Psoas muscle (tissue), 7 donors: ENCODE measurements at regions not wholly inside any gene's neighbourhood (a gene's known extent, or its start where the extent isn't known, plus 50 kb on each side); places are given as distances from the start of the nearest gene placed in this dataset.

Experiments
- ATAC-seq, 4 donors: fragments of 200-7000 bp; cut with Tn5 transposase; one replicate each; pipeline ENCODE4 v1.9.1; 2020; ENCODE audit warnings: moderate library complexity in 3 of 4, mild to moderate bottlenecking in 2 of 4
- DNase-seq, 2 donors: peaks; one replicate each; pipeline ENCODE4 v3.0.0-alpha.2; 2020
- H3K27ac ChIP-seq: fragments of 200-600 bp; one replicate; pipeline ENCODE4 v1.8.0; 2022
- H3K27me3 ChIP-seq, 3 donors: fragments of 200-600 bp in 1 of 3; one replicate each; pipeline versions ENCODE4 v1.6.1 to v1.8.0; 2013 to 2022; ENCODE audit warnings: low read length in 2 of 3, mild to moderate bottlenecking in 2 of 3, moderate library complexity in 1 of 3; ENCODE audit not compliant: insufficient read depth in 3 of 3
- H3K36me3 ChIP-seq, 2 donors: fragments of 200-600 bp in 1 of 2; one replicate each; pipeline versions ENCODE4 v1.6.1 to v1.8.0; 2013 to 2022; ENCODE audit warnings: low read depth in 1 of 2, mild to moderate bottlenecking in 1 of 2, moderate library complexity in 1 of 2; ENCODE audit not compliant: insufficient read depth in 1 of 2
- H3K4me1 ChIP-seq: fragments of 200-600 bp; one replicate; pipeline ENCODE4 v1.8.0; 2022
- H3K4me3 ChIP-seq: fragments of 200-600 bp; one replicate; pipeline ENCODE4 v1.8.0; 2022; ENCODE audit warnings: mild to moderate bottlenecking
- H3K9me3 ChIP-seq: fragments of 200-600 bp; one replicate; pipeline ENCODE4 v1.8.0; 2022
- CTCF ChIP-seq: fragments of 200-600 bp; IDR thresholded peaks from one replicate; pipeline ENCODE4 v1.8.0; 2022; ENCODE audit warnings: antibody characterized with exemption
- whole genome bisulfite sequencing, 3 donors: extraction: QIAGEN DNeasy Blood & Tissue Kit; methylation state at CpG; one replicate each; pipeline versions ENCODE4 v1.1.6 to v1.1.7; 2013; 5-methylcytosine and 5-hydroxymethylcytosine counted together
- intact Hi-C, 2 donors: fragments of 100-400 bp; cut with DNase I; formaldehyde crosslinking; loops; one replicate each; pipeline versions ENCODE4 v1.11.0 to v1.14.2; 2022
- donor health status: healthy with polysubstance abuse.
- donor health status: DM: no; HTN: no; CAD: no; lungs with moderate emphysema.
- donor health status: Bipolar disorder and iron deficiency.
- donor health status: healthy.
- donor health status: DM: yes; HTN: yes; CAD: no.
- donor health status: DM: no; HTN: no; CAD: no.
- donor health status: DM: yes; HTN: yes; CAD: no.

DNA sequence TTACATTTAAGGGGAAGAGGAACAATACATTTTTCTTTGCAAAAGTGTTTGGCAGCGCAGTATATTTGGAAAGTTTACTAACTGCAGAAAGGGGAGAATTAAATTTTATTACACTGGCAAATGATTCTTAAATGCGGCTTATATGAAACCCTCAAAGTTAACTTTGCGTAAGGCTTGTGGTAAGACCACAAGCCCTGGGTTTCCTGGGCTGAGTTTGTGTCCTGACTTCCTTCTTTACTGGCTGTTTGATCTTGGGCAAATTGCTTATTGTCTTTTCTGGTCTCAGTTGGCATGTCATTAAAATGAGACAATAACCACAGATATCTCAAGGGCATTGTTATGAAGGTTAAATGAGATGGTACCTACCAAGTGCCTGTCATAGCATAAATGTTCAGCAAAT, 106.8 kb downstream of the GLRX3 start:
- H3K27ac ChIP-seq, result no peak overlapping the region
- WGBS, 3 donors, result 84 to 89% (median 89%) methylated on average over 3 of the region's 3 CpGs
- intact Hi-C loops, result no loop called here

GRCh38 chr10:130244031-130244927, 108.1 kb downstream of the GLRX3 start:
- WGBS, 3 donors, result 90 to 94% (median 94%) methylated on average over 16 of the region's 16 CpGs
- TF ChIP-seq CTCF, result no peak
- Histone ChIP-seq H3K4me1 (no peaks in the 10 kb centered on the region), H3K27me3 (no peaks in the 10 kb centered on the region), H3K9me3 (peaks cover 9% of the 10 kb centered on the region), H3K27ac (no peak overlapping the region), H3K36me3 (no peaks in the 10 kb centered on the region), H3K4me3 (no peak overlapping the region)
- DNase-seq, result no peak
- intact Hi-C loops, result no loop called here
- ATAC-seq, result no peak

More for the DNA sequence above, 106.8 kb downstream of the GLRX3 start:
- H3K4me3 ChIP-seq, result no peak overlapping the region
- no peaks in the 10 kb centered on the region for H3K4me1 ChIP-seq
- peaks cover 14% of the 10 kb centered on the region for H3K9me3 ChIP-seq
- no peaks in the 10 kb centered on the region for H3K36me3 ChIP-seq
- no peak for ATAC-seq
- no peaks in the 10 kb centered on the region for H3K27me3 ChIP-seq
- no peak for TF ChIP-seq CTCF
- DNase-seq, result no peak

DNA sequence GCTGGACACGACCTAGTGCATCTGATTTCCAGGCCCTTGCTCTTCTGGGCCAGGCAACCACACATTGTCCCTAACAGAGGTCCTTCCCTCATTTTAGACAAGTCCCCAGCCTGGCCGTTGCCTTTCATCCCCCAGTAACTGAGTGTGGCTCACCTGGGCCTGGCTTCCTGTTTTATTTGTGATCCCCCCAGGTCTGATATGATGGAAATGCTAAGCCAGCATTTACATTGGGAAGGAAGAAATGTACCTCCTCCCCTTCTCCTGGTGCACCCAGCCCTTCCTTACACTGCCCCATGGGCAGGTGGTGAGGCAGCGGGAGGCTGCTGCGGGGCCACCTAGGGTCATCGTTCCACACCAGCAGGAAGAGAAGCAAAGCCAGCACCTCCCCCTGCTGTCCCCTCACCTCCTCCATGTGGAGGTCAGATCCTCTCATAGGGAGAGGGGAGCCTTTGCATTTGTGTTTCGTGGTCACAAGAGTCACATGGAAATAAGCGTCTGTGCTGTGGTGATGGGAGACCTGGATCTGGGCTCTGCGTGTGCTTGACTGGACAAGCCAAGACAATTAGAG, 108.8 kb downstream of the GLRX3 start:
- H3K27ac ChIP-seq, result no peak overlapping the region
- no peaks in the 10 kb centered on the region for H3K4me1 ChIP-seq
- no peaks in the 10 kb centered on the region for H3K36me3 ChIP-seq
- H3K9me3 ChIP-seq, result peaks cover 9% of the 10 kb centered on the region
- ATAC-seq, result no peak
- 87 to 88% (median 88%) methylated on average over 8 of the region's 8 CpGs for WGBS, 3 donors
- TF ChIP-seq CTCF, result no peak
- no peak for DNase-seq
- intact Hi-C loops, result no loop called here
- H3K27me3 ChIP-seq, result no peaks in the 10 kb centered on the region
- H3K4me3 ChIP-seq, result no peak overlapping the region

DNA sequence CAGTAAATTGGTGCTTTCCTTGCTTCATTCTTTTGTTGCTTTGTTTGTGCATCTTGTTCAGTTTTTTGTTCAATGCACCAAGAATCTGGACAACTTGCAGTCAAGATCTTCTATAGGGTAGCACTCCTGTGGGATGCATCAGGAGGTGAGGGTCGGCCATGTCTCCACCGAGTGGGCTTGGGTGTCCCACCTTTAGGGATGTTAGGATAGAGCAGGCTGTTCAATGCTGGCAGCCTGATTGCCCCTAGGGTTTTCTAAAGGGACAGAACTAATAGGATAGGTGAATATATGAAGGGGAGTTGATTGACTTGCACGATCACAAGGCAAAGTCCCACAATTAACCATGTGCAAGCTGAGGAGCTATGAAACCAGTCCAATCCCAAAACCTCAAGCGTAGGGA, 109.9 kb downstream of the GLRX3 start:
- no peak overlapping the region for H3K27ac ChIP-seq
- no peaks in the 10 kb centered on the region for H3K27me3 ChIP-seq
- H3K4me3 ChIP-seq, result no peak overlapping the region
- H3K36me3 ChIP-seq, result no peaks in the 10 kb centered on the region
- no peak for ATAC-seq
- WGBS, 3 donors, result 89 to 99% (median 89%) methylated on average over 4 of the region's 4 CpGs
- TF ChIP-seq CTCF, result no peak
- no peaks in the 10 kb centered on the region for H3K4me1 ChIP-seq
- intact Hi-C loops, result no loop called here
- peaks cover 2% of the 10 kb centered on the region for H3K9me3 ChIP-seq
- DNase-seq, result no peak
